Activated CD8-positive, alpha-beta T cell treated with anti-CD3 and anti-CD28 coated beads for 36 hours (primary cell): ENCODE measurements at regions not wholly inside any gene's neighbourhood (a gene's known extent, or its start where the extent isn't known, plus 50 kb on each side); places are given as distances from the start of the nearest gene placed in this dataset.

Experiments
- ATAC-seq: fragments of 200-7000 bp; cut with Tn5 transposase; one replicate; pipeline ENCODE4 v1.10.0; 2021; ENCODE audit warnings: mild to moderate bottlenecking, moderate library complexity
- CTCF ChIA-PET: fragments of 350-600 bp; sonication (Branson Sonifier 250); formaldehyde crosslinking; loops from one replicate; lab custom pipeline; 2021; ENCODE audit warnings: antibody characterized with exemption; lab: Charles Lee
- POLR2A ChIA-PET: fragments of 350-600 bp; sonication (Branson Sonifier 250); formaldehyde crosslinking; loops from one replicate; lab custom pipeline; 2021; ENCODE audit warnings: antibody characterized with exemption; lab: Charles Lee
- DNase-seq: peaks from one replicate; pipeline ENCODE4 v3.0.0-alpha.2; 2020
- H3K27ac Mint-ChIP-seq: one replicate; pipeline ENCODE4 v1.8.0; 2021; ENCODE audit warnings: mild to moderate bottlenecking, mixed read lengths
- H3K27me3 Mint-ChIP-seq: one replicate; pipeline ENCODE4 v1.8.0; 2021; ENCODE audit warnings: mixed read lengths
- H3K36me3 Mint-ChIP-seq: one replicate; pipeline ENCODE4 v1.8.0; 2021; ENCODE audit warnings: low read depth, mixed read lengths
- H3K4me1 Mint-ChIP-seq: one replicate; pipeline ENCODE4 v1.8.0; 2021; ENCODE audit warnings: low read depth, mixed read lengths
- H3K4me3 Mint-ChIP-seq: one replicate; pipeline ENCODE4 v1.8.0; 2021; ENCODE audit warnings: mild to moderate bottlenecking, moderate library complexity, mixed read lengths
- H3K9me3 Mint-ChIP-seq: one replicate; pipeline ENCODE4 v1.8.0; 2021; ENCODE audit warnings: mixed read lengths
- CTCF ChIP-seq: fragments of 200-600 bp; IDR thresholded peaks from one replicate; pipeline ENCODE4 v1.8.0; 2022; ENCODE audit warnings: antibody characterized with exemption, mild to moderate bottlenecking
- intact Hi-C: fragments of 100-400 bp; cut with micrococcal nuclease; formaldehyde crosslinking; loops from one replicate; pipeline ENCODE4 v1.10.0; 2022

- ChIA-PET POLR2A (no interaction called here), CTCF (no interaction called here)
- intact Hi-C loops, result no loop called here
- no peak overlapping the region for H3K4me3 Mint-ChIP-seq
- H3K36me3 Mint-ChIP-seq, result no peaks in the 10 kb centered on the region
- H3K9me3 Mint-ChIP-seq, result no peaks in the 10 kb centered on the region
- H3K27ac Mint-ChIP-seq, result no peak overlapping the region
- ATAC-seq (no peak), DNase-seq (no peak)
- peaks cover 2% of the 10 kb centered on the region for H3K27me3 Mint-ChIP-seq
- H3K4me1 Mint-ChIP-seq, result no peaks in the 10 kb centered on the region
- TF ChIP-seq CTCF, result no peak
Observed at GRCh38 chr16:49067776-49068175, 213.9 kb downstream of the CBLN1 start.

- Mint-ChIP-seq H3K4me3 (no peak overlapping the region), H3K4me1 (no peaks in the 10 kb centered on the region), H3K27ac (no peak overlapping the region), H3K27me3 (no peaks in the 10 kb centered on the region), H3K9me3 (no peaks in the 10 kb centered on the region), H3K36me3 (no peaks in the 10 kb centered on the region)
- CTCF ChIA-PET, result no interaction called here
- DNase-seq (no peak), ATAC-seq (no peak)
- intact Hi-C loops, result no loop called here
- POLR2A ChIA-PET, result no interaction called here
- no peak for TF ChIP-seq CTCF
Observed at GRCh38 chr16:49061137-49061714, 220.4 kb downstream of the CBLN1 start.

GRCh38 chr16:49060728-49061127 lies 220.9 kb downstream of the CBLN1 start:
- no peaks in the 10 kb centered on the region for H3K36me3 Mint-ChIP-seq
- no peak overlapping the region for H3K4me3 Mint-ChIP-seq
- no peak overlapping the region for H3K27ac Mint-ChIP-seq
- no peaks in the 10 kb centered on the region for H3K9me3 Mint-ChIP-seq
- ChIA-PET POLR2A (no interaction called here), CTCF (no interaction called here)
- intact Hi-C loops, result no loop called here
- TF ChIP-seq CTCF, result no peak
- no peak for DNase-seq
- H3K27me3 Mint-ChIP-seq, result no peaks in the 10 kb centered on the region
- no peaks in the 10 kb centered on the region for H3K4me1 Mint-ChIP-seq
- ATAC-seq, result no peak

GRCh38 chr16:49058382-49058781 lies 223.3 kb downstream of the CBLN1 start:
- H3K36me3 Mint-ChIP-seq, result no peaks in the 10 kb centered on the region
- no peak for TF ChIP-seq CTCF
- H3K4me3 Mint-ChIP-seq, result no peak overlapping the region
- ChIA-PET POLR2A (no interaction called here), CTCF (no interaction called here)
- DNase-seq (no peak), ATAC-seq (no peak)
- H3K27ac Mint-ChIP-seq, result no peak overlapping the region
- intact Hi-C loops, result no loop called here
- H3K4me1 Mint-ChIP-seq, result no peaks in the 10 kb centered on the region
- no peaks in the 10 kb centered on the region for H3K27me3 Mint-ChIP-seq
- no peaks in the 10 kb centered on the region for H3K9me3 Mint-ChIP-seq

GRCh38 chr16:49057936-49058335 lies 223.7 kb downstream of the CBLN1 start:
- no peaks in the 10 kb centered on the region for H3K27me3 Mint-ChIP-seq
- TF ChIP-seq CTCF, result no peak
- H3K36me3 Mint-ChIP-seq, result no peaks in the 10 kb centered on the region
- no peak overlapping the region for H3K4me3 Mint-ChIP-seq
- intact Hi-C loops, result no loop called here
- ChIA-PET POLR2A (no interaction called here), CTCF (no interaction called here)
- no peaks in the 10 kb centered on the region for H3K4me1 Mint-ChIP-seq
- no peak overlapping the region for H3K27ac Mint-ChIP-seq
- DNase-seq (no peak), ATAC-seq (no peak)
- H3K9me3 Mint-ChIP-seq, result no peaks in the 10 kb centered on the region
